ENCODE measurements at regions not wholly inside any gene's neighbourhood (a gene's known extent, or its start where the extent isn't known, plus 50 kb on each side); places are given as distances from the start of the nearest gene placed in this dataset.
A peak's percentile ranks its signal among the peaks of the same experiment; 100 is the strongest.

- no peak overlapping the region for H3K4me3 Mint-ChIP-seq
- H3K36me3 Mint-ChIP-seq, result no peaks in the 10 kb centered on the region
- no peak overlapping the region for H3K27ac Mint-ChIP-seq
- H3K4me1 Mint-ChIP-seq, result peaks cover 0 to 10% (median 0%) of the 10 kb centered on the region in 3 donors
- peaks cover 4% of the 10 kb centered on the region for H3K27me3 Mint-ChIP-seq
- H3K9me3 Mint-ChIP-seq, result no peaks in the 10 kb centered on the region
Observed at GRCh38 chr18:45119876-45120275, 439.2 kb downstream of the SETBP1 start.

GRCh38 chr18:45121146-45121545 is 440.5 kb downstream of the SETBP1 start:
- Mint-ChIP-seq H3K36me3 (no peaks in the 10 kb centered on the region), H3K4me1 (peaks cover 0 to 10% (median 0%) of the 10 kb centered on the region in 3 donors), H3K27ac (no peak overlapping the region), H3K27me3 (peaks cover 4% of the 10 kb centered on the region), H3K9me3 (no peaks in the 10 kb centered on the region), H3K4me3 (no peak overlapping the region)

- Mint-ChIP-seq H3K27ac (peak overlapping the region in 1 of 3 donors; percentile 4), H3K4me3 (no peak overlapping the region)
Observed at GRCh38 chr18:45122506-45122905, 441.8 kb downstream of the SETBP1 start.

GRCh38 chr18:45127405-45127804 is 446.7 kb downstream of the SETBP1 start:
- no peak overlapping the region for H3K27ac Mint-ChIP-seq
- H3K27me3 Mint-ChIP-seq, result no peaks in the 10 kb centered on the region
- H3K4me1 Mint-ChIP-seq, result no peaks in the 10 kb centered on the region
- H3K9me3 Mint-ChIP-seq, result peaks cover 0 to 2% (median 0%) of the 10 kb centered on the region in 3 donors
- no peaks in the 10 kb centered on the region for H3K36me3 Mint-ChIP-seq
- no peak overlapping the region for H3K4me3 Mint-ChIP-seq

More at GRCh38 chr18:45122506-45122905, 441.8 kb downstream of the SETBP1 start:
- Mint-ChIP-seq H3K4me1 (peaks cover 0 to 10% (median 0%) of the 10 kb centered on the region in 3 donors), H3K27me3 (peaks cover 3% of the 10 kb centered on the region), H3K36me3 (no peaks in the 10 kb centered on the region), H3K9me3 (no peaks in the 10 kb centered on the region)

- H3K4me3 Mint-ChIP-seq, result no peak overlapping the region
- no peak overlapping the region for H3K27ac Mint-ChIP-seq
- no peaks in the 10 kb centered on the region for H3K27me3 Mint-ChIP-seq
- H3K4me1 Mint-ChIP-seq, result peaks cover 15 to 22% (median 22%) of the 10 kb centered on the region in 3 donors
- H3K9me3 Mint-ChIP-seq, result no peaks in the 10 kb centered on the region
- H3K36me3 Mint-ChIP-seq, result peaks cover 1% of the 10 kb centered on the region
Observed at GRCh38 chr18:45133276-45133675, 452.6 kb downstream of the SETBP1 start.

- Mint-ChIP-seq H3K27ac (no peak overlapping the region), H3K4me1 (peaks cover 33 to 38% (median 37%) of the 10 kb centered on the region in 3 donors), H3K9me3 (peaks cover 0 to 3% (median 0%) of the 10 kb centered on the region in 3 donors), H3K36me3 (peaks cover 2% of the 10 kb centered on the region), H3K4me3 (peak overlapping the region in 1 of 4 donors; percentile 87), H3K27me3 (no peaks in the 10 kb centered on the region)
Observed at GRCh38 chr18:45136381-45137086, 455.8 kb downstream of the SETBP1 start.

GRCh38 chr18:45137087-45137419 is 456.4 kb downstream of the SETBP1 start:
- Mint-ChIP-seq H3K9me3 (peaks cover 0 to 3% (median 0%) of the 10 kb centered on the region in 3 donors), H3K4me3 (peak overlapping the region in 1 of 4 donors; percentile 87), H3K4me1 (peaks cover 35 to 39% (median 37%) of the 10 kb centered on the region in 3 donors), H3K27ac (no peak overlapping the region), H3K27me3 (no peaks in the 10 kb centered on the region), H3K36me3 (peaks cover 2% of the 10 kb centered on the region)

GRCh38 chr18:45139478-45139877 is 458.8 kb downstream of the SETBP1 start:
- Mint-ChIP-seq H3K4me3 (peak overlapping the region in 1 of 4 donors; percentile 46), H3K4me1 (peaks cover 35 to 44% (median 37%) of the 10 kb centered on the region in 3 donors), H3K27me3 (no peaks in the 10 kb centered on the region), H3K27ac (peak overlapping the region in 1 of 3 donors; percentile 20), H3K36me3 (peaks cover 2% of the 10 kb centered on the region), H3K9me3 (peaks cover 0 to 3% (median 0%) of the 10 kb centered on the region in 3 donors)

GRCh38 chr18:45142868-45143267 is 462.2 kb downstream of the SETBP1 start:
- no peak overlapping the region for H3K27ac Mint-ChIP-seq
- H3K4me1 Mint-ChIP-seq, result peaks cover 15 to 25% (median 20%) of the 10 kb centered on the region in 3 donors
- peaks cover 0 to 7% (median 3%) of the 10 kb centered on the region in 3 donors for H3K9me3 Mint-ChIP-seq
- no peaks in the 10 kb centered on the region for H3K27me3 Mint-ChIP-seq
- H3K36me3 Mint-ChIP-seq, result peaks cover 1% of the 10 kb centered on the region
- no peak overlapping the region for H3K4me3 Mint-ChIP-seq

GRCh38 chr18:45149712-45150111 is 465.6 kb upstream of the SLC14A2 start:
- H3K4me3 Mint-ChIP-seq, result no peak overlapping the region
- peaks cover 0 to 3% (median 1%) of the 10 kb centered on the region in 3 donors for H3K4me1 Mint-ChIP-seq
- no peaks in the 10 kb centered on the region for H3K36me3 Mint-ChIP-seq
- peaks cover 0 to 7% (median 4%) of the 10 kb centered on the region in 3 donors for H3K9me3 Mint-ChIP-seq
- H3K27ac Mint-ChIP-seq, result no peak overlapping the region
- H3K27me3 Mint-ChIP-seq, result peaks cover 2% of the 10 kb centered on the region

GRCh38 chr18:45151645-45152044 is 463.6 kb upstream of the SLC14A2 start:
- H3K36me3 Mint-ChIP-seq, result peaks cover 2% of the 10 kb centered on the region

GRCh38 chr18:45155526-45155925 is 459.8 kb upstream of the SLC14A2 start:
- Mint-ChIP-seq H3K4me1 (peaks cover 1 to 3% (median 2%) of the 10 kb centered on the region in 3 donors), H3K4me3 (no peak overlapping the region), H3K27ac (no peak overlapping the region), H3K36me3 (peaks cover 5% of the 10 kb centered on the region), H3K27me3 (peaks cover 2% of the 10 kb centered on the region), H3K9me3 (no peaks in the 10 kb centered on the region)

More at GRCh38 chr18:45151645-45152044, 463.6 kb upstream of the SLC14A2 start:
- Mint-ChIP-seq H3K4me1 (peaks cover 0 to 3% (median 0%) of the 10 kb centered on the region in 3 donors), H3K9me3 (peaks cover 0 to 4% (median 3%) of the 10 kb centered on the region in 3 donors), H3K4me3 (no peak overlapping the region), H3K27ac (no peak overlapping the region), H3K27me3 (peaks cover 2% of the 10 kb centered on the region)

- Mint-ChIP-seq H3K27ac (no peak overlapping the region), H3K4me3 (no peak overlapping the region), H3K36me3 (peaks cover 5% of the 10 kb centered on the region), H3K4me1 (peaks cover 5 to 10% (median 8%) of the 10 kb centered on the region in 3 donors), H3K9me3 (no peaks in the 10 kb centered on the region), H3K27me3 (peaks cover 3% of the 10 kb centered on the region)
Observed at GRCh38 chr18:45156946-45157345, 458.3 kb upstream of the SLC14A2 start.

- no peak overlapping the region for H3K27ac Mint-ChIP-seq
- H3K4me1 Mint-ChIP-seq, result peaks cover 8 to 13% (median 10%) of the 10 kb centered on the region in 3 donors
- peaks cover 5% of the 10 kb centered on the region for H3K36me3 Mint-ChIP-seq
- no peaks in the 10 kb centered on the region for H3K9me3 Mint-ChIP-seq
- H3K4me3 Mint-ChIP-seq, result no peak overlapping the region
- peaks cover 3% of the 10 kb centered on the region for H3K27me3 Mint-ChIP-seq
Observed at GRCh38 chr18:45157576-45157975, 457.7 kb upstream of the SLC14A2 start.

GRCh38 chr18:45161850-45162249 is 453.4 kb upstream of the SLC14A2 start:
- peak overlapping the region in 1 of 3 donors; percentile 0 for H3K27ac Mint-ChIP-seq
- H3K4me1 Mint-ChIP-seq, result peaks cover 12 to 18% (median 13%) of the 10 kb centered on the region in 3 donors
- H3K27me3 Mint-ChIP-seq, result peaks cover 1% of the 10 kb centered on the region
- peak overlapping the region in 2 of 4 donors; percentile 1 to 75 for H3K4me3 Mint-ChIP-seq
- peaks cover 3% of the 10 kb centered on the region for H3K36me3 Mint-ChIP-seq
- H3K9me3 Mint-ChIP-seq, result no peaks in the 10 kb centered on the region

- H3K4me3 Mint-ChIP-seq, result no peak overlapping the region
- no peaks in the 10 kb centered on the region for H3K9me3 Mint-ChIP-seq
- peaks cover 1% of the 10 kb centered on the region for H3K27me3 Mint-ChIP-seq
- no peak overlapping the region for H3K27ac Mint-ChIP-seq
- H3K36me3 Mint-ChIP-seq, result no peaks in the 10 kb centered on the region
- H3K4me1 Mint-ChIP-seq, result peaks cover 12 to 18% (median 16%) of the 10 kb centered on the region in 3 donors
Observed at GRCh38 chr18:45163871-45164270, 451.4 kb upstream of the SLC14A2 start.
